GM18868 (cell line): ENCODE measurements at regions not wholly inside any gene's neighbourhood (a gene's known extent, or its start where the extent isn't known, plus 50 kb on each side); places are given as distances from the start of the nearest gene placed in this dataset.

Experiments used
- ATAC-seq: cut with Tn5 transposase; IDR thresholded peaks from one replicate; pipeline ENCODE4 v1.9.1; 2021; ENCODE audit warnings: mild to moderate bottlenecking, moderate library complexity; ENCODE audit not compliant: unreplicated experiment

DNA sequence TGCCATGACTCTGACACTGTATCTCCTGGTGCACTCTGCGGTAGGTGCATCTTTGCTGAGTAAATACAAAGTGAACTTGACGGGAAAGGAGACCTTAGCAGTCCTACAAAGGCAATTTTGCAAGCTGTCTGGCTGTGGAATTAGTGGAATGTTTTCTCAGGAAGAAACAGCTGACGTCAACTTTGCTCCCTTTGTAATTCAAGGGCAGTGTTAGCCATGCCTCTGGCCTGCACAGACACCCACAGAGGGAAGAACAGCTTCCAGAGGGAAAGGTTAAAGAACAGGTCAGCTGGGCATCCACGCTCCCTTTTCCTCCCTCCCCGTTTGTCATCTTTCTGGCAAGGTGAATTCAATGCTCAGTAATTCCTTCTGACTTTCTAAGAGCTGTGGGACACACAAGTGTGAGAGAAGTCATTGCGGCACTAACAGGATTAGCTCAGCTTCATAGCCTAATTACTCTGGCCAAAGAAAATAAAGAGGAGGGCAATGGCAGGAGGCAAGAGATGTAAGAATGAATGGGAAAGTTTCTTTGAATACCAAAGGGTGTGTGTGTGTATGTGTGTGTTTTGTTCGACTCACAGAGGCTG is 476.9 kb upstream of the GOT2 start:
- no peak for ATAC-seq

DNA sequence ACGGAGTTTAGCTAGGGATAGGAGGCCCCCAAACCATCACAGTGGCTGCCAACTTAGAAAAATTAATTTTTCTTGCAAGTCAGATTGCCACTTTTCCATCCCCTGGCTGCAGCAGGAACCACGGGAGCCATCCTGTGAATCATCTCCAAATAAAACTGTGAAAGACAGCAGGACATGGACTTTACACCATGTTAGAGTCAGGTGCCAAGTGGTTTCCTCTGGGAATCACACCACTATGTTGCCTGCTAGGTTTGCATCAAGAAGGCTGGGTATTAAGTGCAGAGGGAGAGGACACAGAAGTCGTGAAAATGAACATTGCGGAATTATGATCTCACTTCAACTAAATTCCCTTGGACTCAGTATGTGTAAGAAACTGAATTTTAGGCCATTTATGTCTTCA is 471.3 kb upstream of the GOT2 start:
- no peak for ATAC-seq

DNA sequence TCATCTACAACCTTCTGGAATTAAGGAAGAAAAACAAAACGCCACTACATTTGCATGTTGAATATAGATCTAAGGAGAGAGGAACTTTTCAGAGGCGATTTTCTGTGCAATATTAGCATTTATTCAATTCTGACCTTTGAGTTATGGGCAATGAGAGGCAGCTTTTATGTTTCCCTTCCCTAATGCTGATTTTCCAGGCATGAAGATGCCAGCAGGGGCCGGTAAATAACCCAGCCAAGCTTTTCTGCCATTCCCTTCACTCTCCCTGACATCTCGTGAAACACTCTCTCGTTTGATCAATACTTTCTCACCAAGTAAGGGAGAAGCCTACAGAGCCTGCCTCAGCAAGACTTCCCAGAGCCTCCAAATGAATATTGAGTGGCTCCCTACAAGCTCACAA is 470.5 kb upstream of the GOT2 start:
- no peak for ATAC-seq

DNA sequence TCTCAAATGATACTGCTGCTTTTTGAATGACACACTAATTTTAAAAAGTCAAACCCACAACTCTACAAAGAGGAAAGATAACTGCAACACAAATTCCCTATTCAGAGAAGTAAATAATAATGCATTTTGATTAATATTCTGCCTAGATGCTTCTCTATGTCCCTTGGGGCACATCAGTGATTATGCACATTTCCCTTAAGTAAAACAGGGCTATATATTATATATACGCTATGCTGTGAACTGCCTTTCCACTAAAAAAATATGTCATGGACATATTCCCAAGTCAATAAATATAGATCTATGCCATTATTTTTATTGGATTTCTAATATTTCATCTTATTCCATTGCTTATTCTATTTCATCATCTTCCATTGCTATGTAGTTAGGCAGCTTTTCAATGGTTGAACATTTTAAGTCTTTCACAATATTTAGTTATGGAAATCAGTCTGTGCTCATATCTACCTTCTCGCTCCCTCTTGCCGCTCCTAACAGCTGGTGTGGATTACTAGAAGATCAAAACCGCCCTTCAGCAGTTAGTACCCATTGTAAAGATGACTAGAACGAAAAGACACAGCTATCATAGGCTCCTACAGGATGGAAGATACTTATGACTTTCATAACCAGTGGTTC is 468.2 kb upstream of the GOT2 start:
- no peak for ATAC-seq

DNA sequence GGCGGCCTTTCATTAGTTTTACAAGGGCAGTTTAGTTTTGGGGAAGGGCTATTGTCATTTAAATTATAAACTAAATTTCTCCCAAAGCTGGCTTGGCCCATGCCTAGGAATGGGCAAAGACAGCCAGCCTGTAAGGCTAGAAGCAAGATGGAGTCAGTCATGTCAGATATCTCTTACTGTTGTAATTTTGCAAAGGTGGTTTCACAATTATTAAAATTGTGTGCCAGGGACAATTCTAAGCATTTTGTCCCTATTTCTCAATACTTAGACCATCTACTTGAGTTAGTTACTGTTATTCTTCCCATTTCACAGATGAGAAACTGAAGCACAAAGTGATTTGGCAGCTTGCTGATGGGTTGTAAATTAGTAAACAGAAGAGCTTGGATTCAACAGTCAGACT is 467.7 kb upstream of the GOT2 start:
- no peak for ATAC-seq

DNA sequence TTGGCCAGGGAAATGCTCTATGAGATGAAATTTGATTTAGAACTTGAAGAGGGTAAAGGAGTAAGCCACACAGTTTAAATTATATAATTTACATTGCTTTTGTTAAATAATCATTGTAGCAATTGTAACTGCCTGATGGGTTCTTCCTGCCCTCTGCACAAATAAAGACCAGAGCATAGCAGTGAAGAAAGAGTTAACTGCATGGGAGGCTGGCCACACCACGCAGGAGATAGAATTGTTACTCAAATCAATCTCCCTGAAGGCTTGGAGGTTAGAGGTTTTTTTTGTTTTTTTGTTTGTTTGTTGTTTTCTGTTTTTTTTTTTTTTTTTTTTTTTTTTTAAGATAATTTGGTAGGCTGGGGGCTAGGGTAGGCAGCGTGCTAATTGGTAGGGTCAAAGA is 467.0 kb upstream of the GOT2 start:
- ATAC-seq = no peak

DNA sequence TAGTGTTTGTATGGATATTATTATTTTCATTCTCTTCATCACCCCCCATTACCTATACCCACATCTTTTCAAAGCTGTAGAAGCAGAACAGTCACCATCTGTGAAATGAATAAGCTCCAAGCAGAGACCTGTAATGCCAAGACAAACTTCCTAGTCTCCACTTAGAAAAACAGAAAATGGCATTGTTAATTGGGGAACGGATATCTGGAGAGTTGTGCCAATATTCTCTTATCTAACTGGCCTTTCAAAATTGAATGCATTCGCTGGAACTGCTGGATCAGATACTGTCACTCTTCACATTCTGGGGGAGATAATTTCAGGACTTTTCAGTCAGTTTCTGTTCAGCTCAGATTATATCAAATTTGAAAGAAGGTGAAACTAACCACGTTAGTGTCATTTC is 464.4 kb upstream of the GOT2 start:
- no peak for ATAC-seq

DNA sequence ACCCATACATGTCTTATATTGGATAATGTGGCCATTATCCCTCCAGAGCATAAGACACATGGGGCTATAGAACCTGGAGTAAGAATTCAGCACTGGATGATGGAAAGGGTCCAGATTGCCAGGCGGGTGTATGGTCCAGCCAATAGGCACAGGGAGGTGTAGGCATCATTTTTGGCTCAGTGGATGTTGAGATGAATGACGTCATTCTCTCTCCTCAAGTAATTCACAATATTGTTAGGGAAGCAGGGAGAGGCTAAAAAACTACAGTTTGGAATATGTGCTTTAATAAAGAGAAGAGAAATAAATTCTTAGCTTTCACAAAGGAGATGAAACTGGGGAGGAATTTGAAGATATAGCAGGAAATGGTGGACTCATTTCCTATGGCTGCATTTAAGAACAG is 461.1 kb upstream of the GOT2 start:
- ATAC-seq = no peak

DNA sequence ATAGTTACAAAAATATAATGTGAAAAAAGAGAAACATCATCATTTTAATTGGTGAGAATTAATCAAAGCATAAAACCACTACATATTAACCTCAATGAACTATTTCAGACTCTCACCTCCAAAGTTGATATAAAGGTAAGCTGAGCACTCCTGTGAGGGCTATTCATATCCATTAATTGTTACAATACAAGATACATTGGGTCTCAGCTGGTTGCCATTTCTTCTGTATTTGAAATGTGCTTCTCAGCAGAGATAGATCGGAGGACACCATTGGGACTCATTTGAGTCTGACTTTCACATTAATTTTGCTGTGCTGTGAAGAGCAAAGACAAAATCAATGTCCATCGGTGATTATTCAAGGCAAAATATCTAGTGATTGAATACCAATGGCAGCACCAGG is 459.5 kb upstream of the GOT2 start:
- no peak for ATAC-seq

DNA sequence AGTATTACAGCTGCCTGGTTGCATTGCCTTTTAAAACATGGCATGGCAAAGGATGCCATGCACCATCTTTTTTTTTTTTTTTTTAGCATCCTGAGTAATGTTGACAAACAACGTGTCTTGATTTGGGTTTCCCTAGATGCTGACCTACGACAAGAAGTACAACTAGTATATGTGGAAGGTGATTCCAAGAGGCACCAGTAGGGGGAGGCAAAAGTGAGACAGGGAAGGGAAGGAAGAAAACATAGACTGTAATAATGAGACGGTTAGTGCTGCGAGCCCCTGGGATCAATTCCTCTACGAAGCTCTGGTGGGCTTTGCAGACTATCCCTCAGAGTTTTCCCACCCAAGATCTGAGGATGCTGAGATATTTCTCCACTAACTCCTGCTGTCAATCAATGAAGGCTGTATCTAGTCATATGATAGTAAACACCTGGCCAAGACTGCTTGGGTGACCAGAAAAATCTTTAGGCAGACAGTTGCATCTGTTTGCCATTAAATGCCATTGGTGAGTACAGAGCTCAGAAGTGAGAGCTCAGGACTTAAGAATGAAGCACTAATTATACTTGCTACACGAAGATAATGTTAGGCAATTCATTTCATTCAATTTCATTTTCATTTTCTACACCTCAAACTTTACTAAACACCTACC is 458.6 kb upstream of the GOT2 start:
- peak; percentile 80 for ATAC-seq

DNA sequence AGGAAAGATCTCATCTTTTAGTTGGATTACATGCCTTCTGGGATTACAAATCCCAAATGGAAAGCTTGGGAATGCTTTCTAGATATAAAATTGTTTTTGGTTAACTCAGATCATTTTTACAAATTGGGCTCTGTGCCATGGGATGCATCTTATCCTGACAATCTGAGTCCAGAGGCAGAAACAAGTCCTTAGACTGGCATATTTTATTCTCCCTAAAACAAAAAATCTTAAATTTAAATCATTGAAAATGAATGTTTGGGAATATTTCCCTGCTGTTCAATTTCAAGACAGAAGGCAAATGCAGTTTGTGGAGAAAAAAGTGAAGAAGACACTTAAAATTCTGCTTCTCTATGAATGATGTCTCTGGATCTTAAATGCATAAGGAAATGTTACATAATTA is 456.6 kb upstream of the GOT2 start:
- no peak for ATAC-seq

DNA sequence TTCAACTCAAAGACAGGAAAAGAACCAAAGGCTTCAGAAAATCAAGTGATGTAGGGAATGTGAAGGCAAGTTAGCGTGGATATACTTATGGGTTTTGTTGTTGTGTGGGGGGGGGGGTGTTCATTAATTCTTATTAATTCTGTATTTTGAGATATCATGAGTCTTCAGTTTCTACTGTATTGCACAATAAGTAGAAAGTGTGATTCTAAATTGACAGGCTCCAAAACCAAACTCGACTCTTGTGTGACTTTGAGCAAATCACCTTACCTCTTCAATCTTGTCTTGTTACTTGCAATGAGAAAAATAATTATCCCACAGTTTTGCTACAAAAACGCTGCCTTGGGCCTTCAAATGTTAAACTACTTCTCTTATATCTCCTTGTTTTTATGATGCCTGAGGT is 453.9 kb upstream of the GOT2 start:
- no peak for ATAC-seq

DNA sequence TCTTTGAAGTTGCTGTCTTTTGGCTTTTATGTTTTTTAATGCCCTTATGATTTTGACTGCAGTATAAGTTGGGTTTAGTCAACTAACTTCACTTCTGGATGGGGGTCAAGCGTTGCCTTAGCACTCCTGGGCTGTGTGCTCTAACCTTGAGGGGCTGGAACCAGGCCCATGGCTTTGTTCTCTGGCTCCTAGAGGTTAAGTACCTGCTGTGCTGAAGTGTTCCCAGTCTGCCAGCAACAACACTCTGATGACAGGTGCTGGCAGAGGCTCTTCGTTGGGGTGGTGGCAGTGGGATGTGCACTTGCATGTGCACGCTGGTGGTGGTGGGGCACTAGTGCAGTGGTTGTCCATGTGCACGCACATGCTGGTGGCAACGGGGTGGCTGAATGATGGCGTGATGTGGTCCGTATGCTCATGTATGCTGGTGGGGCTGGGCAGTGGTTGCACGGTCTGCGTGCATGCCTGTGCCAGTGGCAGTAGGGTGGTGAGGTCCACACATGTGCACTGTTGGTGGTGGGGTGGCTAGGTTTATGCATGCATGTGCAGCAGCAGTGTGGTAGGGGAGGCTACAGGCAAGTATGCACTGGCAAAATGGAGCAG is 447.8 kb upstream of the GOT2 start:
- no peak for ATAC-seq

DNA sequence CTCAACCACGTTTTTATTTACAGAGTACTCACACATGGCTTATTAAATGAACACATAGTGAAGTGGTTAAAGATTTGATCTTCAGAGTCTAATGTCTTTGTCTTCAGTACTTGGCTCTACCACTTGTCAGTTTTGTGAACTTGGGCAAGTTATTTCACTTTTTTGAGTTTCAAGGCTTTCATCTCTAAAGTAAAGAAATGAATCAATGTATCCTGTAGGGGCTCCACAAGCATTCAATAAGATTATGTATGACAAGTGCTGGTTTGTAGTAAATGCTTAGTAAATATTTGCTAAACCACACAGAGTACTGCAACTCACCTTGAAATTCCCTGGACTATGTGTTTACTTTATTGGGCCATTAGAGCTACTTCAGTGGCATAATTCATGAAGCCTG is 446.0 kb upstream of the GOT2 start:
- no peak for ATAC-seq

DNA sequence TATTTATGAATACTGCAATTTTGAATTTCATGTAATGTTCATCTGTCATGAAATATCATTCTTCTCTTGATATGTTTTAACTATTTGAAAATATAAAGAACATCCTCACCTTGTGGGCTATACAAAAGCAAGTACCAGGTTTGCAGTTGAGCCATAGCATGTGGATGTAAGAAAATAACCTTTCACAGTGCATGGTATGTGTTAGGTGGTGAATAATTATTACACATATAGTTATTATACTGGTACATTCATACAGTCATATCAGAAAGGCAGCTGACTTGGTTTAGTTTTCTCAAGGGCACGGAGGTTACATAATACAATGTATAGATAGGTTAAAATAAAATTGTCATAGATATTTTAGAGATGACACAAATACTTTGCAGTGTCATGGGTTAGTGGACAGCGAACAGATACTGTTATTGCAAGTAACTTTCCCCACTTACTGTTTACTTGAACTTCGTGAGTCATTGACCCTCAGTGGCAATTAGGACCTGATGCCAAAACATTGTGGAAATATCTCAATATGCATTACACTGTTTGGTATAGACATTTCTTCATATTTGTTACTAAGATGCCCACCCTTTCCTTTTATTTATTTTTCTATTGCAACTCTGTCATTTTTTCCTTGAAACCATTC is 445.4 kb upstream of the GOT2 start:
- no peak for ATAC-seq

DNA sequence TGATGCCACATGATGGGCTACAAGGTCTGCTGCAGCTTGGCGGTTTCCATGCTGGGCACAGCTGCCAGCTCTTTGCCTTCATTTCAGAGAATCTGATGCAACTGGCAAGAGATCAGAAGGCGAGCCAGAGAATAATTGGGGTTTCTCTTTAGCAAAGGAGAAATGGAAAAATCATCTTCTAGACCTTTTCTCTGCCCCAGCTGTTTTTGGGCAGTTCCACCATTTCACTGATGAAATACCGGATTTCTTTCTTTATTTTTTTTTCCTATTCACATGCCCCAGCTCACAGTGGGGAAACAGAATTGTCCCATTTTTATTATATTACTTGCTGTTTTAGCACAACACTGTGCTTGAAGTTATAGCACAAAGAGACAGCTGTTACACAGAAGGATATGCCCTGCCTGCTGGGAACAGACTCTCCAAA is 439.3 kb upstream of the GOT2 start:
- ATAC-seq = no peak

DNA sequence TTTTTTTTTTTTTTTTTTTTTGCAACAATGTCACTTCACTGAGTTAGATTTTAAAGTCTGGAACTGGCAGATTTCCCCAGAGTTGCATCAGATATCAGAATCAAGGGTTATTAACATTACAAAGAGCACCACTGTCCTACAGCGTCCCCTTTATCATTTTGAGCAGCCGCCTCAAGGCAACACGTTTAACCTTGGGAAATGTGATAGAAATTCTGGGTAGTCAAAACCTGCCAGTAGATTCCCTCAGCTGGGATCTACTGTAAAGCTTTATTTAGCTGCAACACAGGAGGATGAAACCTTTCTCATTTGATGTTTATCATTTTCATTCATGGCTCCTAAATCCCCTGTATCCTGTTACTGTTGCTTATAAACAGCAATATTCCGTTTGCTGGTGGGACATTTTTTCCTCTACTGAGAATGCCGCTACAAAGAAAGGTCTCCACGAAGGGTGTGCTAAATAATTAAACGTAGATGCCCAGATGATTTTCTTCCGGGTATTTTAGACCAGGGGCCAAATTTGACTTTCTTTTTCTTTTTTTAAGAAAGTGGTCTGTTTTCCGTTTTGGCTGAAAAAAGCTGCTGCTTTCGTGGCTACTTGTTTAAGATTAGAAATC is 436.1 kb upstream of the GOT2 start:
- no peak for ATAC-seq

DNA sequence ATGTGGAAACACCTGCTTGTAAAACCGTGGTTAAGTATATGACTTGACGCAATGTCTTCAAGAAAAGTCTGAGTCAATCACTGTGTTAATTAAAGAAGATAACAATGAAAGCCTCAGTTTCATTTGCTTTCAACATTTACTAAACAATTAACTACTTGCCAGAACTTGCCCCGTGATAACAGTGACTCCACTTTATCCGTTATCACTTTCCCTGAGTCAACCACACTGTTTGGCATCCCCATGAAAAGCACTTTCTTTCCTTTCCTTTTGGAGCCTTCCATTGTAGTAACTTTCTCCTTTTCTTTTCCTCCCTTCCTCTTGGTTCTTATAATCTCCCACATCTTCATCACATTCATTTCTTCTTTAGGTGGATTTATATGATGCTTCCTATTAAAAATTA is 435.1 kb upstream of the GOT2 start:
- ATAC-seq = no peak

DNA sequence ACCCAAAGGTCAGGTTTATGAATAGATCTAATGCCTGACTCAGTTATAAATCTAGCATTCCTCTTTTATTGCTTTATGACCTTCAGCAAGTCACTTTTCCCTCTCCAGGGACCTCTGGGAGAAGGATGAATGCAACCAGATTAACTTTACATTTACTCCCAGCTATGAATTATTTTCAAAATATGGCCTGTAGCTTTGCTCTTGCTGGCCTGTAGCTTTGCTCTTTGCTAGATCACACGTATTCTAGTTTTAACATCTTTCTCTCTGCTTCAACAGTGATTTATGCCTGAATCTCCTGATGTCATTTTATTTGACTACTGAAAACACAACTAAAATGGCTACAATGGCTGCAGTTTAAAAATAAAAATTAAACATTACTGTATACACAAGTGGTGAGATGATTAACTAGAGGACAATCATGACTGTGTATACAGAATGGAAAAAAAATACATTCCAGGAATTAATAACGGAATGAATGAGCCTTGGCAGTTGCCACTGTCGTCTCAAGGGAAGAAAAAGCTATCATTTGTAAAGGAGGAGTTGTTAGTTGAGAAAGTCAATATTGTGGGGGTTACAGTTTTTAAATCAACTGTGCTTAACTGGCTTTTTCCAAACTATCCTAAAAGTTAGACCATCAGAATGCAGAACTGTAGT is 434.5 kb upstream of the GOT2 start:
- no peak for ATAC-seq

DNA sequence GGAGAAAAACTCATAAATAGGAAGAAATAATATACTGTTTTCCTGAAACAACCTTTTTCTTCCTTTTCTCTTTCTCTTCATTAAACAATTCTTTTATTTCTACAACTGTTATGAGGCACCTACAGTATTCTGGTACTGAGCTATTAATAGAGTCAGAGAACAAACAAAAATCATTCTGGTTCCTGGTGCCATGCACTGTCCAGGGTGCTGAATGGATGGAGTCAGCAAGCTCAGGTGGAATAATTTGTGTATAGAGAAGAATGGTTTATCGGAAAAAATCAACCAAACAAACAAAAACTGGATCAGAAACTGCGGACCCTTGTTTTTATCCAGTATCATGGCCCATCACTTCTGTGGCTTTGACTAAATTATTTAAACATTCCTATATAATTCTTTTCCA is 430.3 kb upstream of the GOT2 start:
- no peak for ATAC-seq
